Left ventricle myocardium superior (tissue), 1 donor: ENCODE measurements at regions not wholly inside any gene's neighbourhood (a gene's known extent, or its start where the extent isn't known, plus 50 kb on each side); places are given as distances from the start of the nearest gene placed in this dataset.

ENCODE experiments used
- ATAC-seq: fragments of 200-7000 bp; cut with Tn5 transposase; one replicate; pipeline ENCODE4 v1.9.1; 2020; ENCODE audit warnings: mild to moderate bottlenecking, moderate library complexity
- DNase-seq: peaks from one replicate; pipeline ENCODE4 v3.0.0-alpha.2; 2020
- intact Hi-C: fragments of 100-400 bp; cut with micrococcal nuclease; formaldehyde crosslinking; loops from one replicate; pipeline ENCODE4 v1.11.0; 2022
- donor health status: DM: no; HTN: yes; CAD: no; lungs with severe emphysema.

- no peak for ATAC-seq
- DNase-seq = no peak
- intact Hi-C loops = no loop called here
Measured at GRCh38 chr9:99745085-99745484, 76.6 kb upstream of the NR4A3 start.

- ATAC-seq = no peak
- intact Hi-C loops = no loop called here
- no peak for DNase-seq
Measured at GRCh38 chr9:99746406-99746805, 75.3 kb upstream of the NR4A3 start.

GRCh38 chr9:99748266-99748665, 73.4 kb upstream of the NR4A3 start:
- intact Hi-C loops = no loop called here
- no peak for DNase-seq
- no peak for ATAC-seq

- no peak for DNase-seq
- intact Hi-C loops = no loop called here
- ATAC-seq = no peak
Measured at GRCh38 chr9:99748676-99749075, 73.0 kb upstream of the NR4A3 start.

- intact Hi-C loops = no loop called here
- no peak for ATAC-seq
Measured at GRCh38 chr9:99749641-99750040, 72.0 kb upstream of the NR4A3 start.

GRCh38 chr9:99750526-99750925, 71.2 kb upstream of the NR4A3 start:
- intact Hi-C loops = no loop called here
- ATAC-seq (no peak), DNase-seq (no peak)

More at GRCh38 chr9:99749641-99750040, 72.0 kb upstream of the NR4A3 start:
- no peak for DNase-seq

GRCh38 chr9:99752417-99753109, 69.1 kb upstream of the NR4A3 start:
- intact Hi-C loops = no loop called here
- DNase-seq = no peak
- ATAC-seq = no peak

GRCh38 chr9:99753436-99753835, 68.2 kb upstream of the NR4A3 start:
- DNase-seq (no peak), ATAC-seq (no peak)
- intact Hi-C loops = no loop called here

- intact Hi-C loops = no loop called here
- no peak for DNase-seq
- no peak for ATAC-seq
Measured at GRCh38 chr9:99760421-99760820, 61.3 kb upstream of the NR4A3 start.

- intact Hi-C loops = no loop called here
- DNase-seq = no peak
- no peak for ATAC-seq
Measured at GRCh38 chr9:99762470-99762869, 59.2 kb upstream of the NR4A3 start.
